ENCODE measurements at regions not wholly inside any gene's neighbourhood (a gene's known extent, or its start where the extent isn't known, plus 50 kb on each side); places are given as distances from the start of the nearest gene placed in this dataset.
"Not testable (repeated sequence)": the region's sequence is repeated elsewhere in the genome, so short reads cannot be mapped to it uniquely, and the experiment has no call there.

- no peaks in the 10 kb centered on the region; the same call in 1 of the 2 replicates for H3K9me3 ChIP-seq
- H3K9ac ChIP-seq: no peak overlapping the region
- no peaks in the 10 kb centered on the region for H3K4me1 ChIP-seq
- H3K27me3 ChIP-seq: peaks cover 98% of the 10 kb centered on the region
- H3K36me3 ChIP-seq: no peaks in the 10 kb centered on the region
- no peak overlapping the region for H3K27ac ChIP-seq
- no peak for TF ChIP-seq Cebpa-rat (IDR thresholded peaks at IDR 0.05)
- H3K4me3 ChIP-seq: no peak overlapping the region
- H3K4me2 ChIP-seq: no peak overlapping the region
- peaks cover 12% of the 10 kb centered on the region; the same call in 1 of the 2 replicates for H4K20me1 ChIP-seq
Measured at GRCh38 chrX:131634900-131635299, 91.0 kb downstream of the OR13H1 start.

GRCh38 chrX:131646106-131646505 lies 102.2 kb downstream of the OR13H1 start:
- Histone ChIP-seq H3K4me1 (no peaks in the 10 kb centered on the region), H4K20me1 (peaks cover 4% of the 10 kb centered on the region; the same call in 1 of the 2 replicates), H3K9ac (no peak overlapping the region), H3K4me2 (no peak overlapping the region), H3K27me3 (peaks cover 95% of the 10 kb centered on the region), H3K36me3 (no peaks in the 10 kb centered on the region), H3K9me3 (no peaks in the 10 kb centered on the region), H3K4me3 (no peak overlapping the region), H3K27ac (no peak overlapping the region)
- no peak for TF ChIP-seq Cebpa-rat (IDR thresholded peaks at IDR 0.05)

GRCh38 chrX:131649741-131650140 lies 105.9 kb downstream of the OR13H1 start:
- no peak overlapping the region for H3K9ac ChIP-seq
- H4K20me1 ChIP-seq: peaks cover 5% of the 10 kb centered on the region; the same call in 1 of the 2 replicates
- H3K4me3 ChIP-seq: no peak overlapping the region
- no peak for TF ChIP-seq Cebpa-rat (IDR thresholded peaks at IDR 0.05)
- H3K27ac ChIP-seq: no peak overlapping the region
- no peaks in the 10 kb centered on the region for H3K4me1 ChIP-seq
- H3K36me3 ChIP-seq: no peaks in the 10 kb centered on the region
- peaks cover 5% of the 10 kb centered on the region for H3K9me3 ChIP-seq
- H3K4me2 ChIP-seq: no peak overlapping the region
- H3K27me3 ChIP-seq: peaks cover 95% of the 10 kb centered on the region

DNA sequence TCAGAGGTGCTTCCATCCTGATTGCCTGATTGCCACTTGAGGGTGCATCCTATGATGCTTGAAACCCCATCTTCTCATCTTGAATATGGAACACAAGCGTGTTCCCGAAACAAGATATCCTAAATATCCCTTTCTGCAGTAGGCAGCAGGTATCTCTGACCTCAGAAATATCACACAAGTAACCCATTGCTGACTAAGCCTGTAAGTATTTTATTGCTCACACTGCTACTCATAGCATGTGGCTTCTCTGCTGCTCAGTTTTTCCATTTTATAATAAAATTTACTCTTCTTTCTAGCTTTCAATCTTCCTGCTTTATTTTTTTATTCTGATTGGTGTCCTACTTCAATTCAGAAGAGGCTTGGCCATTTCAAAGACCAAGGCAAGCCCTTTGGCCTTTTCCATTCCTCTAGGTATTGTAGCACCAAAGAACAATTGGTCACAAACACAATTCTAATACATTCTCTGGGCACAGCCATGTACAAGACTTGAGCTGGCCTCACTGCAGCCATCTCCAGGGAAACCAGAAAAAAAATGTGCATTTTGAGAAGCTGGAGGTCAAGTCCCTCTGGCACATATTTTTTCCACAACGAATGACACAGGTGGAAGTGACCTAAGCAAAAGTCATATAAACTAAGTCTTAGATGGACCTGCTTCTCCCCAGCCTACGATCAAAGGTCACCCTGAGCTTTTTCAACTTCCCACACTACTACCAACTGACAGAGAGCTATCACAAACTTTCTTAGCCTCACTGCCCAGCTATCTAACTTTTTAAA lies 107.0 kb downstream of the OR13H1 start:
- no peak overlapping the region for H3K9ac ChIP-seq
- no peak for TF ChIP-seq Cebpa-rat (IDR thresholded peaks at IDR 0.05)
- peaks cover 5% of the 10 kb centered on the region for H3K9me3 ChIP-seq
- H3K4me2 ChIP-seq: no peak overlapping the region
- H3K4me1 ChIP-seq: no peaks in the 10 kb centered on the region
- peaks cover 98% of the 10 kb centered on the region for H3K27me3 ChIP-seq
- H3K4me3 ChIP-seq: no peak overlapping the region
- no peaks in the 10 kb centered on the region for H3K36me3 ChIP-seq
- peaks cover 5% of the 10 kb centered on the region; the same call in 1 of the 2 replicates for H4K20me1 ChIP-seq
- H3K27ac ChIP-seq: no peak overlapping the region

DNA sequence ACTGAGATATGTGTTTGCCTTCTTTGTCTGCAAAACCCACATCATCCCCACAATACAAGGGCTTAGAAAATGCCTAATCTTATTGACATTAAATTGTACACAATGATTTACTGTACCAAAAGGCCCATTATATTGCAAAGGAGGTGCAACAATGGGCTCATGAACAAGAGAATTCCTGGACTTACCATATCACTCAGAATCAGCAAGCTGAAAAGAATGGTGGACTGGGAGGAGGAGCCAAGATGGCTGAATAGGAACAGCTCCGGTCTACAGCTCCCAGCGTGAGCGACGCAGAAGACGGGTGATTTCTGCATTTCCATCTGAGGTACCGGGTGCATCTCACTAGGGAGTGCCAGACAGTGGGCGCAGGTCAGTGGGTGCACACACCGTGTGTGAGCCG lies 119.9 kb downstream of the OR13H1 start:
- peaks cover 50% of the 10 kb centered on the region for H3K27me3 ChIP-seq
- not testable (repeated sequence) for H3K4me1 ChIP-seq, H3K4me2 ChIP-seq, H3K27ac ChIP-seq, H3K9me3 ChIP-seq, H3K9ac ChIP-seq, H3K36me3 ChIP-seq, H3K4me3 ChIP-seq, H4K20me1 ChIP-seq

- H3K4me2 ChIP-seq: no peak overlapping the region
- H3K4me3 ChIP-seq: no peak overlapping the region
- TF ChIP-seq Cebpa-rat (IDR thresholded peaks at IDR 0.05): no peak
- no peaks in the 10 kb centered on the region for H3K9me3 ChIP-seq
- H3K36me3 ChIP-seq: no peaks in the 10 kb centered on the region
- H3K4me1 ChIP-seq: no peaks in the 10 kb centered on the region
- no peak overlapping the region for H3K27ac ChIP-seq
- H3K27me3 ChIP-seq: peaks cover 51% of the 10 kb centered on the region
- no peak overlapping the region for H3K9ac ChIP-seq
- H4K20me1 ChIP-seq: peaks cover 9% of the 10 kb centered on the region; the same call in 1 of the 2 replicates
Measured at GRCh38 chrX:131671735-131672134, 127.9 kb downstream of the OR13H1 start.

DNA sequence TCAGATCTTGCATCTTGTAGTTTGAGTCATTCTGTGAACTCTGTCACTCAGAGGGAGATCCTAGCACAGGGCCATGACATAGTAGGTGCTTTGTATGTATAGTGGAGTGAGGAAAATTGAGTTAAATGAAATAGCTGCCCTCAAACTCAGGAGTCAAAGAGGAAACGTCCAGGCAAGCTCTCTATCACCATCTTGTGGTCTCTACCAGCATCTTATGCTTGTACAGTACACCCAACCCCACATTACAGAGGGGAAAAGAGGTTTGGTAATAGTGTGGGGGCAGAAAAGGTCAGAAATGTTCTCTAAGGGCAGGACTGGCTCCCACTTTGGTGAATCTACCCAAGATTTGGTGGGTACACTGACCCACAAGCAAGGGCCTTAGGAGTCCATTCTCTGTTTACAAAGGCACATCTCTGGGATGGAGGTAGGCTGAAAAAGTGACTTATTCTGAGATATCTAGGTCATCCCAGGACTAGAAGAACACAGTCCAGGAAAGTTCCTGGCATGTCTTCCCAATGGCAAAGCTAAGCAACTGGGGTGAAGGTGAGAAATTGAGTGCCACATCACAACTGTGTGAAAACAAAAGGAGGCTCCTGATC lies 131.8 kb downstream of the OR13H1 start:
- no peak for TF ChIP-seq Cebpa-rat (IDR thresholded peaks at IDR 0.05)
- H3K27ac ChIP-seq: no peak overlapping the region
- no peak overlapping the region for H3K9ac ChIP-seq
- H4K20me1 ChIP-seq: peaks cover 15% of the 10 kb centered on the region; the same call in 1 of the 2 replicates
- H3K4me2 ChIP-seq: no peak overlapping the region
- no peaks in the 10 kb centered on the region for H3K4me1 ChIP-seq
- H3K36me3 ChIP-seq: no peaks in the 10 kb centered on the region
- no peak overlapping the region for H3K4me3 ChIP-seq
- peaks cover 68% of the 10 kb centered on the region for H3K27me3 ChIP-seq
- H3K9me3 ChIP-seq: no peaks in the 10 kb centered on the region

GRCh38 chrX:131677655-131678628 lies 134.1 kb downstream of the OR13H1 start:
- Histone ChIP-seq H4K20me1 (peaks cover 6% of the 10 kb centered on the region; the same call in 1 of the 2 replicates), H3K4me2 (no peak overlapping the region), H3K36me3 (no peaks in the 10 kb centered on the region), H3K27me3 (peaks cover 74% of the 10 kb centered on the region), H3K4me1 (no peaks in the 10 kb centered on the region), H3K4me3 (no peak overlapping the region), H3K9ac (no peak overlapping the region), H3K9me3 (no peaks in the 10 kb centered on the region), H3K27ac (no peak overlapping the region)
- TF ChIP-seq Cebpa-rat (IDR thresholded peaks at IDR 0.05): no peak

DNA sequence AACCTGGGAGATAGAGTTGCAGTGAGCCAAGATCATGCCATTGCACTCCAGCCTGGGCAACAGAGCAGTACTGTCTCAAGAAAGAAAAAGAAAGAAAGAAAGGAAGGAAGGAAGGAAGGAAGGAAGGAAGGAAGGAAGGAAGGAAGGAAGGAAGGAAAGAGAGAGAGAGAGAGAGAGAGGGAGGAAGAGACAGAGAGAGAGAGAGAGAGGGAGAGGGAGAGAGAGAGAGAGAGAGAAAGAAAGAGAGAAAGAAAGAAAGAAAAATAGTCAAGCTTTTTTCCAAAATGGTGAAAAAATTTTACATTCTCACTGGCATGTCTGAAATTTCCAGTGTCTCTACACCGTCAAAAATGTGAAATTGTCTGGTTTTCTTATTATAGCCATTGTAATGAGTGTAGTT lies 138.9 kb downstream of the OR13H1 start:
- not testable (repeated sequence) for H3K36me3 ChIP-seq, H4K20me1 ChIP-seq, H3K4me2 ChIP-seq, H3K4me3 ChIP-seq, H3K9ac ChIP-seq, H3K9me3 ChIP-seq, H3K27ac ChIP-seq, H3K4me1 ChIP-seq
- peaks cover 85% of the 10 kb centered on the region for H3K27me3 ChIP-seq
